BE2C (cell line): ENCODE measurements at regions not wholly inside any gene's neighbourhood (a gene's known extent, or its start where the extent isn't known, plus 50 kb on each side); places are given as distances from the start of the nearest gene placed in this dataset.

ENCODE experiments used
- DNase-seq: peaks from one replicate; pipeline ENCODE4 v3.0.0-alpha.2; 2020
- H3K27me3 ChIP-seq: fragments of 250-450 bp; sonication (Bioruptor Pico); 2 replicates; pipeline ENCODE4 v1.5.1; 2020; ENCODE audit warnings: mild to moderate bottlenecking
- H3K36me3 ChIP-seq: fragments of 250-450 bp; sonication (Bioruptor Pico); 2 replicates; pipeline ENCODE4 v1.5.1; 2020; ENCODE audit warnings: mild to moderate bottlenecking
- H3K4me1 ChIP-seq: fragments of 250-450 bp; sonication (Bioruptor Pico); 2 replicates; pipeline ENCODE4 v1.5.1; 2020
- H3K4me3 ChIP-seq: 2 replicates; pipeline ENCODE4 v1.5.1; 2011; ENCODE audit warnings: low read depth, low read length
- H3K9me3 ChIP-seq: fragments of 250-450 bp; sonication (Bioruptor Pico); 2 replicates; pipeline ENCODE4 v1.5.1; 2020
- TF ChIP-seq, protein P1 (sequence below): IDR thresholded peaks from 2 replicates; pipeline ENCODE4 v1.5.1; 2012; ENCODE audit warnings: mild to moderate bottlenecking, low read depth, low read length

DNA sequence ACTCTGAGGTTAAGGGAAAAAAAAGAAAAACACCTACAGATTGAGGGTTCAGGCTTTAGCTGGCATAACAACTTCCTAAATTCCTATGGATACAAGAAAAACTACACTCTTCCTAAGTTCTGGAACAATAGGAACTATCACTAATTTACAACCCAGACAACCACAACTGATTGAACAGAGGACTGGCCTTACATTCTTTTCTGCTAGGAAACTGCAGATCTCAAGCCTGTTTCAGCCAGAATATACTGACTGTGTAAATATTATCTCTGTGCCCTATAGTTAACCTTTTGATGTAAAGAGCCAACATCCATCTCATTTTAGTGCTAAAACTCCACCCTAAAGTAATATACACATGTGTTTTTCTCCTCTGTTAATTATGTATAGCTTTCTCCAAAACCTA, 1186.5 kb upstream of the TMPRSS15 start:
- H3K36me3 ChIP-seq, result no peaks in the 10 kb centered on the region
- no peaks in the 10 kb centered on the region for H3K9me3 ChIP-seq
- TF ChIP-seq, protein P1, sequence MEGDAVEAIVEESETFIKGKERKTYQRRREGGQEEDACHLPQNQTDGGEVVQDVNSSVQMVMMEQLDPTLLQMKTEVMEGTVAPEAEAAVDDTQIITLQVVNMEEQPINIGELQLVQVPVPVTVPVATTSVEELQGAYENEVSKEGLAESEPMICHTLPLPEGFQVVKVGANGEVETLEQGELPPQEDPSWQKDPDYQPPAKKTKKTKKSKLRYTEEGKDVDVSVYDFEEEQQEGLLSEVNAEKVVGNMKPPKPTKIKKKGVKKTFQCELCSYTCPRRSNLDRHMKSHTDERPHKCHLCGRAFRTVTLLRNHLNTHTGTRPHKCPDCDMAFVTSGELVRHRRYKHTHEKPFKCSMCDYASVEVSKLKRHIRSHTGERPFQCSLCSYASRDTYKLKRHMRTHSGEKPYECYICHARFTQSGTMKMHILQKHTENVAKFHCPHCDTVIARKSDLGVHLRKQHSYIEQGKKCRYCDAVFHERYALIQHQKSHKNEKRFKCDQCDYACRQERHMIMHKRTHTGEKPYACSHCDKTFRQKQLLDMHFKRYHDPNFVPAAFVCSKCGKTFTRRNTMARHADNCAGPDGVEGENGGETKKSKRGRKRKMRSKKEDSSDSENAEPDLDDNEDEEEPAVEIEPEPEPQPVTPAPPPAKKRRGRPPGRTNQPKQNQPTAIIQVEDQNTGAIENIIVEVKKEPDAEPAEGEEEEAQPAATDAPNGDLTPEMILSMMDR, result no peak
- no peak for DNase-seq
- H3K27me3 ChIP-seq, result no peaks in the 10 kb centered on the region
- H3K4me3 ChIP-seq, result no peak overlapping the region
- H3K4me1 ChIP-seq, result no peaks in the 10 kb centered on the region

DNA sequence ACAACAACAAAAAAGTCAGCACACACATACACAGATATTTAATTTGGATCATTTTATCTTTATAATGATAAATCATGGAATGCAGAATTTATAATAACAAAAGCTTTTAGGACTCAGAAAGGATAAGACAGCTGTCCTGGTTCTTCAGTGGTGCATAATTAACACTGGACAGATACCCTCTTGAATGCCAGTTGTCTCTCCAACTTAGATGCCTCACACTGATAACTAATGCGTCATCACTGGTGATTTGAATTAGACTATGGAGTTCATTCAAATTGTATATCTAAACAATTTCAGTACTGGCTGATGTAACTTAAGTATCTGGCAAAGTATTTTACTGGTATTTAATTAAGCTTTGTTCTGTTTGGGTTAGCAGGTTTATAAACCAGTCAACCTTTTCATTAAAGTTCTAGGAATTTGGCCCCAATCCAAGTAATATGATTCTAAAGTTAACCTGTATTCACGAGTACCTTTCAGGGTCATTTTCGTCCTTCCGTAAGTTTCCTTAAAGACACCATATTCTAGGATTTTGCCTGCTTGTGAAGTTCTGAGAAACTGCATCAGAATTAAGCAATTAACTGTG, 1199.5 kb upstream of the TMPRSS15 start:
- Histone ChIP-seq H3K36me3 (no peaks in the 10 kb centered on the region), H3K9me3 (no peaks in the 10 kb centered on the region), H3K27me3 (no peaks in the 10 kb centered on the region), H3K4me1 (peaks cover 15% of the 10 kb centered on the region), H3K4me3 (no peak overlapping the region)
- no peak for DNase-seq
- TF ChIP-seq, protein P1, result no peak

DNA sequence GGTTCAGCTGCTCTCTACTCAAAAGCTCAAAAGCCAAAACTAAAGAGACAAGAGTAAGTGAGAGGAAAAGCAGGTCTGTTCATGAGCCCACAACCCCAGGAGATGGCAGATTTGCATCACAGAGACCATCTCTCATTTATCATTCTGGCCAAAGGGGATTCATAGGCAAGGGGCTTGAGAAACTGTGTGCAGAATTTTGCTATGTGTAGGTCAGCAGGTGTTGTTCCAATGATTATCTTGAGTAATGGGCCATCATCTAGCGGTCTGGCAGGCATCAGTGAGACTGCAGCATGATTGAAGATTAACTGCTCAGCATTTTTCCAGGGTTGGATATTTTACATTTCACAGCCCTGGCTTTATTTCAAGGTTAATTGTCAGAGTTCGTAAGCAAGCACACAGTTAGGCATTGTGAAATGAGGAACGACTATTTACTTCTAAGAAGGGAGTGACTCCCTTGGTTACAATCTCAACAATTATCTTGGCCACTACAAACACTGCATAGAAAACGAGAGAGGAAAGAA, 1204.6 kb upstream of the TMPRSS15 start:
- TF ChIP-seq, protein P1, result peak; percentile 62
- H3K4me3 ChIP-seq, result no peak overlapping the region
- no peaks in the 10 kb centered on the region for H3K36me3 ChIP-seq
- DNase-seq, result peak; percentile 37
- no peaks in the 10 kb centered on the region for H3K27me3 ChIP-seq
- no peaks in the 10 kb centered on the region for H3K9me3 ChIP-seq
- peaks cover 19% of the 10 kb centered on the region for H3K4me1 ChIP-seq

DNA sequence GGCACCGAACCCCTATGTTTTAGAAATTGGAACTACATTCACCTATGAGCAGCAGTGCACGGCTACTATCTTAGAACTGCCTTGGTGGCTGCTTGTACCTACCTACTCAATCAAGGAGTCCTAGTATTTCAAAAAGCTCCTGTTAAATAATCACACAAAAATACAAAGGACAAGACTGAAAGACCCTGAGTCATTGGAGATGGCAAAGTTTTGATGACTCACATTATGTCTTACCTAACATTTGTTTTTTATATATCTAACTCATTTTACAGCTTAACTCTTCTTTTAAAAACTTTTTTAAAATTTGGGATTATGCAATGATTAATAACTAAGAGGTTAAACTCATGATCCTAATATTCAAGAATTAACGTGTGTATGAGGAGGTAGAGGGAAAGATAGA, 1206.0 kb upstream of the TMPRSS15 start:
- H3K9me3 ChIP-seq, result no peaks in the 10 kb centered on the region
- peaks cover 19% of the 10 kb centered on the region for H3K4me1 ChIP-seq
- no peak overlapping the region for H3K4me3 ChIP-seq
- TF ChIP-seq, protein P1, result no peak
- H3K27me3 ChIP-seq, result no peaks in the 10 kb centered on the region
- H3K36me3 ChIP-seq, result no peaks in the 10 kb centered on the region
- no peak for DNase-seq

DNA sequence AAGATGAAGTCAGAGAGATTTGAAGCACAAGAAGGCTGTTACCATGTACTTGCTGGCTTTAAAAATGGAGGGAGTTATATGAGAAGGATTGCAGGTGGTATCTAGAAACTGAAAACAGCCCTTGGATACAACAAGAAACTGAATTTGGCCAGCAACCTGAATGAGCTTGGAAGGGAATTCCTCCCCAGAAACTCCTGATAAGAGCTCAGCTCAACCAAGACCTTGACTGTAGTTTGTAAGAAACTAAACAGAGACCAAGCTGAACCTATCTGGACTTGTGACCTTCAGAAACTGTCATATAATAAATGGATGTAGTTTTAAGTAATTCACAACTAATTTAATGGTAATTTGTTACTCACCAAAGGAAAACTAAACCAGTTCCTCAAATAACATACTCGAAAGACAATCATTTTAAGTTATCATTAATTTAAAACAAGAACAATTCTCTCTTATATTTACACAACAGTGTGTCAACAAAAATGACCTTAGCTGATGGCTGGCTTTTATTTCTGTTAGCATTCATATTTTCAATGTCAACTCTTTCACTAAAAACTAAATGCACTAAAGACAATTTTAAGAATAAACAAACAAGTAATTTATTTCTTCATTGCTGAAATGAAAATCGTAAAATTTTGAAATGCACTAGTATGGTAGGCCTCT, 1218.4 kb upstream of the TMPRSS15 start:
- TF ChIP-seq, protein P1, result no peak
- Histone ChIP-seq H3K4me3 (no peak overlapping the region), H3K4me1 (no peaks in the 10 kb centered on the region), H3K9me3 (no peaks in the 10 kb centered on the region), H3K27me3 (no peaks in the 10 kb centered on the region), H3K36me3 (no peaks in the 10 kb centered on the region)
- DNase-seq, result no peak

DNA sequence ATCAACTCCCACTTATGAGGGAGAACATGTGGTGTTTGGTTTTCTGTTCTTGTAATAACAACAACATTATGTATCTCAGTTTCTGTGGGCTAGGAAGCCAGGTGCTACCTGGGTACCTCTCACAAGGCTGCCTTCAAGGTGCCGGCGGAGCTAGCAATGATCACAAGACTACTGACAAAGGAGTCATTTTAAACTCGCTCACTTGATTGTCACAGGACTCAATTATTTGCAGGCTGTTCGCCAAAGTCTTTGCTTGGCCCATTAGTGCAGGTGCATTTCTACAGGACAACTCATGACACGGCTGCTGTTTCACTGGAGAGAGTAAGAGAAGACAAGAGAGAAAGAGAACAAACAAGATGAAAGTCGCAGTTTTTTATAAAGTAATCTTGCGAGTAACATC, 1237.4 kb upstream of the TMPRSS15 start:
- Histone ChIP-seq H3K4me3 (no peak overlapping the region), H3K9me3 (no peaks in the 10 kb centered on the region), H3K4me1 (no peaks in the 10 kb centered on the region), H3K27me3 (no peaks in the 10 kb centered on the region), H3K36me3 (no peaks in the 10 kb centered on the region)
- TF ChIP-seq, protein P1, result no peak
- no peak for DNase-seq
